NT2/D1 (cell line): ENCODE measurements at regions not wholly inside any gene's neighbourhood (a gene's known extent, or its start where the extent isn't known, plus 50 kb on each side); places are given as distances from the start of the nearest gene placed in this dataset.

Experiments
- DNase-seq: peaks from one replicate; pipeline ENCODE4 v3.0.0-alpha.2; 2011; ENCODE audit warnings: low read depth, low spot score
- H3K27me3 ChIP-seq: 2 replicates; pipeline ENCODE4 v1.6.0; 2011; ENCODE audit warnings: mild to moderate bottlenecking; ENCODE audit not compliant: insufficient read length, insufficient read depth
- H3K36me3 ChIP-seq: 2 replicates; pipeline ENCODE4 v1.6.1; 2011; ENCODE audit warnings: mild to moderate bottlenecking, low read length, mixed read lengths; ENCODE audit not compliant: insufficient read depth, insufficient read length
- H3K4me1 ChIP-seq: 2 replicates; pipeline ENCODE4 v1.5.1; 2011; ENCODE audit not compliant: insufficient read depth, insufficient read length
- H3K4me3 ChIP-seq: 2 replicates; pipeline ENCODE4 v1.5.1; 2011; ENCODE audit warnings: low read depth; ENCODE audit not compliant: insufficient read length
- H3K9ac ChIP-seq: 2 replicates; pipeline ENCODE4 v1.6.0; 2011; ENCODE audit warnings: low read depth; ENCODE audit not compliant: insufficient read length
- H3K9me3 ChIP-seq: 2 replicates; pipeline ENCODE4 v1.5.1; 2011; ENCODE audit warnings: mild to moderate bottlenecking, low read length; ENCODE audit not compliant: insufficient read depth
- SUZ12 ChIP-seq: IDR thresholded peaks from 2 replicates; pipeline ENCODE4 v1.6.1; 2011; ENCODE audit not compliant: insufficient read length, insufficient read depth; ENCODE audit errors: extremely low read depth
- YY1 ChIP-seq: IDR thresholded peaks from 2 replicates; pipeline ENCODE4 v1.6.1; 2011; ENCODE audit not compliant: insufficient read length, insufficient read depth
- ZNF274 ChIP-seq: IDR thresholded peaks from 2 replicates; pipeline ENCODE4 v1.6.1; 2011; ENCODE audit warnings: mild to moderate bottlenecking, low read depth, low read length

- Histone ChIP-seq H3K9ac (no peak overlapping the region), H3K4me1 (no peaks in the 10 kb centered on the region), H3K9me3 (no peaks in the 10 kb centered on the region), H3K4me3 (no peak overlapping the region), H3K27me3 (no peaks in the 10 kb centered on the region), H3K36me3 (no peaks in the 10 kb centered on the region)
- no peak for TF ChIP-seq SUZ12
- TF ChIP-seq YY1: no peak
- no peak for TF ChIP-seq ZNF274
- DNase-seq: no peak
These were observed 183.4 kb upstream of the VASH1 start for GRCh38 chr14:76577837-76578236.

GRCh38 chr14:76580399-76580798, 180.9 kb upstream of the VASH1 start:
- Histone ChIP-seq H3K9ac (no peak overlapping the region), H3K27me3 (no peaks in the 10 kb centered on the region), H3K9me3 (no peaks in the 10 kb centered on the region), H3K4me1 (no peaks in the 10 kb centered on the region), H3K4me3 (no peak overlapping the region), H3K36me3 (no peaks in the 10 kb centered on the region)
- DNase-seq: no peak
- no peak for TF ChIP-seq SUZ12
- TF ChIP-seq ZNF274: no peak
- TF ChIP-seq YY1: no peak

DNA sequence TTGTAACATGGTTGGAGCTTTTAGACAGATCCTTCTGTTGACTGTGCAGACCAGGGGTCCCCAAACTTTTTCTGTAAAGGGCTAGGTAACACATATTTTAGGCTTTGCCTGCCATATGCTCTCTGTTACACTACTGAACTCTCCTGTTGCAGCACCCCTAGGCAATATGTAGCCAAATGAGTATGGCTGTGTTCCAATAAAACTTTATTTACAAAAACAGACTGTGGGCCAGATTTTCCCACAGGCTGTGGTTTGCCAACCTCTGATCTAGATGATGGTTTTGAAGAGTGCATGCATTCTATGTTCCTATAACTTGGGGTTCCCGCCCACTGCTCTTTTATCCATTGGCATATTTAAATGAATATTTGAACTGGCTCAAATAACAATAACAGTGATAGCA, 180.3 kb upstream of the VASH1 start:
- no peaks in the 10 kb centered on the region for H3K9me3 ChIP-seq

GRCh38 chr14:76581592-76581991, 179.7 kb upstream of the VASH1 start:
- no peak for DNase-seq
- no peak overlapping the region for H3K4me3 ChIP-seq
- no peaks in the 10 kb centered on the region for H3K27me3 ChIP-seq

More for the DNA sequence above, 180.3 kb upstream of the VASH1 start:
- no peaks in the 10 kb centered on the region for H3K27me3 ChIP-seq
- no peaks in the 10 kb centered on the region for H3K4me1 ChIP-seq
- DNase-seq: no peak
- H3K9ac ChIP-seq: no peak overlapping the region
- no peak overlapping the region for H3K4me3 ChIP-seq
- no peak for TF ChIP-seq ZNF274
- TF ChIP-seq SUZ12: no peak
- no peak for TF ChIP-seq YY1
- H3K36me3 ChIP-seq: no peaks in the 10 kb centered on the region

DNA sequence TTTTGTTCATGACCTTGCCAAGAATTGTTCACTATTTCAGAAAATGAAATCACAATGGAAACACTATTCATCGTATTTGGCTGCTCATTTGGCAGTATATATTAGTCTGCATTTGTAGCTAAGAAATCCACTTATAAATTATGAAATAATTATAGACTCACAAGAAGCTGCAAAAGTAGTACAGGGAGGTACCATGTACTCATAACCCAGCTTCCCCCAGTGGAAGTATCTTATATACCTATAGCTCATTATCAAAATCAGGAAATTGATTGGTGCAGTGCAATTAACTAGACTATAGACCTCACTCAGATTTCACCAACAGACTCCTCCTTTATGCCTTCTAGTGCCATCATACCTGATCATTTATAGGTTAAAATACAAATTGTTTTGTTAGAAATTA, 178.8 kb upstream of the VASH1 start:
- no peaks in the 10 kb centered on the region for H3K27me3 ChIP-seq
- H3K9ac ChIP-seq: no peak overlapping the region
- H3K4me1 ChIP-seq: no peaks in the 10 kb centered on the region
- H3K4me3 ChIP-seq: no peak overlapping the region
- H3K36me3 ChIP-seq: no peaks in the 10 kb centered on the region
- no peak for DNase-seq
- no peaks in the 10 kb centered on the region for H3K9me3 ChIP-seq
- TF ChIP-seq SUZ12 (no peak), YY1 (no peak), ZNF274 (no peak)

More at GRCh38 chr14:76581592-76581991, 179.7 kb upstream of the VASH1 start:
- H3K9ac ChIP-seq: no peak overlapping the region
- H3K9me3 ChIP-seq: no peaks in the 10 kb centered on the region
- TF ChIP-seq YY1 (no peak), SUZ12 (no peak), ZNF274 (no peak)
- no peaks in the 10 kb centered on the region for H3K4me1 ChIP-seq
- H3K36me3 ChIP-seq: no peaks in the 10 kb centered on the region

GRCh38 chr14:76583174-76583573, 178.1 kb upstream of the VASH1 start:
- TF ChIP-seq YY1: no peak
- TF ChIP-seq ZNF274: no peak
- no peak for TF ChIP-seq SUZ12
- DNase-seq: no peak
- Histone ChIP-seq H3K4me1 (no peaks in the 10 kb centered on the region), H3K36me3 (no peaks in the 10 kb centered on the region), H3K27me3 (no peaks in the 10 kb centered on the region), H3K9ac (no peak overlapping the region), H3K9me3 (no peaks in the 10 kb centered on the region), H3K4me3 (no peak overlapping the region)

DNA sequence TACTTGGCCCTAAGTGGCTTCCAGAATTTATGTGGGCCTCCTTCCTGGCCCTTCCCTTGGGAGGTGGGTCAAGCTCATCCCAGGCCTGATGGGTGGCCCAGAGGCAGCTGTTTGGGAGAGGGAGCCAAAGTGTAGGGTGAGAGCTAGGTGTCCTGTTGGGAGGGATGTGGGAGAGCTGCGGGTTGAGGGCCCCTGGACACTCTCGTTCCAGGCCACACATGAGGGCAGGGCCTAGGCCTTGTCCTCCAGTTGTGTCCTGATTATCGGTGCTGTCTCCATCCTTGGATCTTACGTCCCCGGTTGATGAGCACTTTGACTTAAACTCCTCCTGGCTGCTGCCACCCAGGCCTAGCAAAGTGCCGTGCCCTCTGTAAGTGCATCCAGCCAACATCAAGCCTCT, 177.5 kb upstream of the VASH1 start:
- no peak for TF ChIP-seq YY1
- TF ChIP-seq ZNF274: no peak
- no peak for TF ChIP-seq SUZ12
- Histone ChIP-seq H3K9ac (no peak overlapping the region), H3K9me3 (no peaks in the 10 kb centered on the region), H3K4me3 (no peak overlapping the region), H3K36me3 (no peaks in the 10 kb centered on the region), H3K4me1 (no peaks in the 10 kb centered on the region), H3K27me3 (no peaks in the 10 kb centered on the region)
- no peak for DNase-seq
